Esophagus muscularis mucosa (tissue), 4 donors: ENCODE measurements at regions not wholly inside any gene's neighbourhood (a gene's known extent, or its start where the extent isn't known, plus 50 kb on each side); places are given as distances from the start of the nearest gene placed in this dataset.

ENCODE experiments used
- CTCF ChIP-seq, 3 experiments: fragments of 200-600 bp in 2 of 3; fragments of 450-650 bp in 1 of 3; sonication (generic) in 2 of 3; IDR thresholded peaks; one replicate each; pipeline ENCODE4 v1.5.1; 2017 to 2019; ENCODE audit warnings: antibody characterized with exemption in 3 of 3, mild to moderate bottlenecking in 2 of 3, moderate library complexity in 1 of 3
- EP300 ChIP-seq: sonication (generic); formaldehyde crosslinking; IDR thresholded peaks from one replicate; pipeline ENCODE4 v1.6.1; 2017; ENCODE audit warnings: antibody characterized with exemption
- POLR2A ChIP-seq: fragments of 450-650 bp; IDR thresholded peaks from one replicate; pipeline ENCODE4 v1.6.1; 2017; ENCODE audit warnings: antibody characterized with exemption, moderate library complexity, mild to moderate bottlenecking, low read depth
- POLR2AphosphoS5 ChIP-seq, 2 donors: sonication (generic); formaldehyde crosslinking; IDR thresholded peaks; one replicate each; pipeline ENCODE4 v1.6.1; 2017; ENCODE audit warnings: antibody characterized with exemption in 2 of 2

- no peak for TF ChIP-seq CTCF (IDR thresholded peaks at IDR 0.05)
- no peak for TF ChIP-seq POLR2AphosphoS5 (IDR thresholded peaks at IDR 0.05)
- TF ChIP-seq POLR2A = no peak
- TF ChIP-seq EP300 = no peak
Observed at GRCh38 chr7:13179775-13180523, 492.5 kb downstream of the ARL4A start.
